SK-N-MC (cell line): ENCODE measurements at regions not wholly inside any gene's neighbourhood (a gene's known extent, or its start where the extent isn't known, plus 50 kb on each side); places are given as distances from the start of the nearest gene placed in this dataset.

Experiments
- EZH2 ChIP-seq: fragments of 200-600 bp; sonication (generic); IDR thresholded peaks from one replicate; pipeline ENCODE4 v1.6.1; 2017; ENCODE audit warnings: antibody characterized with exemption
- FOXP2 ChIP-seq: optimal IDR thresholded peaks from 2 replicates; pipeline ENCODE3; 2011; ENCODE audit warnings: mild to moderate bottlenecking, moderate library complexity; ENCODE audit not compliant: insufficient read depth; ENCODE audit errors: extremely low read length, control extremely low read depth
- POLR2AphosphoS5 ChIP-seq: IDR thresholded peaks from 2 replicates; pipeline ENCODE4 v1.6.1; 2012; ENCODE audit warnings: mild to moderate bottlenecking, low read depth, low read length, borderline replicate concordance

- TF ChIP-seq POLR2AphosphoS5 (no peak), EZH2 (no peak), FOXP2 (no peak)
These were observed 220.5 kb downstream of the FOXD4L6 start for GRCh38 chr9:40907657-40908624.
